ENCODE measurements at regions not wholly inside any gene's neighbourhood (a gene's known extent, or its start where the extent isn't known, plus 50 kb on each side); places are given as distances from the start of the nearest gene placed in this dataset.

- Histone ChIP-seq H3K27ac (no peak overlapping the region), H3K36me3 (replicated peaks in 1 of 2) (no peaks in the 10 kb centered on the region), H3K27me3 (no peaks in the 10 kb centered on the region), H3K4me3 (no peak overlapping the region), H3K4me1 (replicated peaks in 1 of 2) (no peaks in the 10 kb centered on the region), H3K9me3 (replicated peaks in 1 of 3) (no peaks in the 10 kb centered on the region)
- DNase-seq, result no peak
- 67 to 76% (median 75%) methylated on average over 4 to 6 of the region's 6 CpGs for WGBS, 4 donors
- TF ChIP-seq CTCF (IDR thresholded peaks at IDR 0.05) (no peak), POLR2A (IDR thresholded peaks at IDR 0.05) (no peak)
- intact Hi-C loops (cut with DNase I), result no loop called here
Observed at GRCh38 chr7:41297166-41297565, 405.7 kb downstream of the INHBA start.

GRCh38 chr7:41295455-41295815 is 407.5 kb downstream of the INHBA start:
- no peak for TF ChIP-seq CTCF (IDR thresholded peaks at IDR 0.05)
- TF ChIP-seq POLR2A (IDR thresholded peaks at IDR 0.05), result no peak
- no peak overlapping the region for H3K4me3 ChIP-seq
- 83 to 94% (median 89%) methylated on average over 1 of the region's 1 CpG for WGBS, 4 donors

GRCh38 chr7:41294556-41295454 is 408.1 kb downstream of the INHBA start:
- no peaks in the 10 kb centered on the region for H3K4me1 ChIP-seq (replicated peaks in 1 of 2)
- H3K36me3 ChIP-seq (replicated peaks in 1 of 2), result no peaks in the 10 kb centered on the region
- TF ChIP-seq POLR2A (IDR thresholded peaks at IDR 0.05), result no peak
- TF ChIP-seq CTCF (IDR thresholded peaks at IDR 0.05), result no peak
- H3K4me3 ChIP-seq, result no peak overlapping the region
- no peak overlapping the region for H3K27ac ChIP-seq
- WGBS, 4 donors, result 65 to 85% (median 77%) methylated on average over 4 of the region's 4 CpGs
- H3K27me3 ChIP-seq, result no peaks in the 10 kb centered on the region
- DNase-seq, result no peak
- intact Hi-C loops (cut with DNase I), result no loop called here
- no peaks in the 10 kb centered on the region for H3K9me3 ChIP-seq (replicated peaks in 1 of 3)

More at GRCh38 chr7:41295455-41295815, 407.5 kb downstream of the INHBA start:
- Histone ChIP-seq H3K27me3 (no peaks in the 10 kb centered on the region), H3K36me3 (replicated peaks in 1 of 2) (no peaks in the 10 kb centered on the region), H3K27ac (no peak overlapping the region), H3K9me3 (replicated peaks in 1 of 3) (no peaks in the 10 kb centered on the region), H3K4me1 (replicated peaks in 1 of 2) (no peaks in the 10 kb centered on the region)
- intact Hi-C loops (cut with DNase I), result no loop called here
- DNase-seq, result no peak

- no peak overlapping the region for H3K4me3 ChIP-seq
- intact Hi-C loops (cut with DNase I), result no loop called here
- no peaks in the 10 kb centered on the region for H3K27me3 ChIP-seq
Observed at GRCh38 chr7:41292487-41292886, 410.4 kb downstream of the INHBA start.

More at GRCh38 chr7:41292487-41292886, 410.4 kb downstream of the INHBA start:
- no peak for TF ChIP-seq CTCF (IDR thresholded peaks at IDR 0.05)
- no peak for TF ChIP-seq POLR2A (IDR thresholded peaks at IDR 0.05)
- no peaks in the 10 kb centered on the region for H3K9me3 ChIP-seq (replicated peaks in 1 of 3)
- no peak overlapping the region for H3K27ac ChIP-seq
- no peaks in the 10 kb centered on the region for H3K4me1 ChIP-seq (replicated peaks in 1 of 2)
- no peak for DNase-seq
- no peaks in the 10 kb centered on the region for H3K36me3 ChIP-seq (replicated peaks in 1 of 2)
- WGBS, 4 donors, result 79 to 86% (median 84%) methylated on average over 3 of the region's 3 CpGs
